B cell (primary cell): ENCODE measurements at regions not wholly inside any gene's neighbourhood (a gene's known extent, or its start where the extent isn't known, plus 50 kb on each side); places are given as distances from the start of the nearest gene placed in this dataset.

ENCODE experiments used
- ATAC-seq: fragments of 200-7000 bp; cut with Tn5 transposase; one replicate; pipeline ENCODE4 v1.10.0; 2021; ENCODE audit warnings: low read depth, mild to moderate bottlenecking, moderate number of reproducible peaks, moderate library complexity
- CTCF ChIA-PET: fragments of 350-600 bp; sonication (Branson Sonifier 250); formaldehyde crosslinking; loops from one replicate; lab custom pipeline; 2021; ENCODE audit warnings: antibody characterized with exemption, inconsistent platforms; lab: Charles Lee
- POLR2A ChIA-PET: fragments of 350-600 bp; sonication (Branson Sonifier 250); formaldehyde crosslinking; loops from one replicate; lab custom pipeline; 2021; ENCODE audit warnings: antibody characterized with exemption; lab: Charles Lee
- DNase-seq: peaks from one replicate; pipeline ENCODE4 v3.0.0; 2013
- H2AFZ ChIP-seq: 2 replicates; pipeline ENCODE4 v1.6.1; 2012; ENCODE audit warnings: mild to moderate bottlenecking, low read depth, low read length; ENCODE audit not compliant: insufficient read depth, poor library complexity, severe bottlenecking
- H3K27ac ChIP-seq, 2 donors: 1 replicate in 1 of 2; 2 replicates in 1 of 2; pipeline ENCODE4 v1.5.1; 2012 to 2013; ENCODE audit warnings: low read length in 2 of 2, mild to moderate bottlenecking in 2 of 2, moderate library complexity in 1 of 2
- H3K27me3 ChIP-seq, 4 experiments: fragments of 200-600 bp in 1 of 4; sonication (generic) in 1 of 4; replicated peaks in 1 of 4; 1 replicate in 2 of 4; 2 replicates in 2 of 4; pipeline versions ENCODE4 v1.6.1 to v1.7.0; 2013 to 2016; ENCODE audit warnings: low read length in 3 of 4, mild to moderate bottlenecking in 2 of 4, mixed read lengths in 1 of 4, moderate library complexity in 1 of 4; ENCODE audit not compliant: insufficient read depth in 4 of 4, control insufficient read depth in 3 of 4; ENCODE audit errors: control extremely low read depth in 1 of 4
- H3K36me3 ChIP-seq, 2 experiments: replicated peaks in 1 of 2; 1 replicate in 1 of 2; 2 replicates in 1 of 2; pipeline versions ENCODE4 v1.6.1 to v1.7.1; 2013; ENCODE audit warnings: low read length in 1 of 2; ENCODE audit not compliant: insufficient read depth in 2 of 2, control insufficient read depth in 1 of 2; ENCODE audit errors: control extremely low read depth in 1 of 2, extremely low read depth in 1 of 2
- H3K4me1 ChIP-seq, 2 donors: fragments of 200-600 bp in 1 of 2; sonication (generic) in 1 of 2; 1 replicate in 1 of 2; 2 replicates in 1 of 2; pipeline versions ENCODE4 v1.5.1 to v1.6.1; 2013 to 2017; ENCODE audit warnings: low read length in 2 of 2; ENCODE audit not compliant: control insufficient read depth in 2 of 2, insufficient read depth in 2 of 2
- H3K4me2 ChIP-seq: replicated peaks from 2 replicates; pipeline ENCODE3; 2012; ENCODE audit warnings: mild to moderate bottlenecking, low read depth, low read length; ENCODE audit not compliant: poor library complexity, severe bottlenecking
- H3K4me3 ChIP-seq, 5 experiments: fragments of 200-600 bp in 1 of 5; sonication (generic) in 1 of 5; 1 replicate in 3 of 5; 2 replicates in 2 of 5; pipeline versions ENCODE4 v1.5.1 to v1.7.0; 2011 to 2016; ENCODE audit warnings: low read length in 4 of 5, mild to moderate bottlenecking in 4 of 5, low read depth in 2 of 5, control low read depth in 1 of 5, moderate library complexity in 1 of 5; ENCODE audit not compliant: insufficient read depth in 1 of 5; ENCODE audit errors: control extremely low read depth in 1 of 5, extremely low read depth in 1 of 5
- H3K79me2 ChIP-seq: fragments of 200-600 bp; sonication (generic); one replicate; pipeline ENCODE4 v1.6.0; 2016; ENCODE audit warnings: low read length; ENCODE audit not compliant: control insufficient read depth, insufficient read depth
- H3K9ac ChIP-seq: fragments of 200-600 bp; sonication (generic); 2 replicates; pipeline ENCODE4 v1.6.1; 2017; ENCODE audit warnings: mild to moderate bottlenecking, low read length, moderate library complexity
- H3K9me3 ChIP-seq, 3 donors: one replicate each; pipeline versions ENCODE4 v1.6.1 to v1.7.1; 2013; ENCODE audit warnings: low read length in 2 of 3; ENCODE audit not compliant: control insufficient read depth in 2 of 3, insufficient read depth in 1 of 3; ENCODE audit errors: control extremely low read depth in 1 of 3
- H4K20me1 ChIP-seq: 2 replicates; pipeline ENCODE4 v1.6.0; 2012; ENCODE audit warnings: mild to moderate bottlenecking, low read length; ENCODE audit not compliant: insufficient read depth, control insufficient read depth, poor library complexity, severe bottlenecking
- H3K27ac Mint-ChIP-seq: one replicate; pipeline ENCODE4 v1.8.0; 2021; ENCODE audit warnings: mixed read lengths
- H3K27me3 Mint-ChIP-seq: one replicate; pipeline ENCODE4 v1.8.0; 2021; ENCODE audit warnings: mixed read lengths
- H3K4me1 Mint-ChIP-seq: one replicate; pipeline ENCODE4 v1.8.0; 2021; ENCODE audit warnings: mixed read lengths
- H3K4me3 Mint-ChIP-seq: one replicate; pipeline ENCODE4 v1.8.0; 2021; ENCODE audit warnings: mixed read lengths
- H3K9me3 Mint-ChIP-seq: one replicate; pipeline ENCODE4 v1.8.0; 2022; ENCODE audit warnings: mixed read lengths; ENCODE audit not compliant: insufficient read depth
- EZH2 ChIP-seq: IDR thresholded peaks from 2 replicates; pipeline ENCODE4 v1.6.1; 2012; ENCODE audit warnings: borderline replicate concordance, low read depth, mild to moderate bottlenecking, moderate library complexity, low read length; ENCODE audit not compliant: insufficient read depth, poor library complexity, severe bottlenecking
- WGBS: methylation state at CpG from one replicate; pipeline ENCODE4 v1.1.5; 2013; ENCODE audit warnings: missing lambda C conversion rate; ENCODE audit not compliant: insufficient coverage; 5-methylcytosine and 5-hydroxymethylcytosine counted together
- intact Hi-C: fragments of 100-400 bp; cut with micrococcal nuclease; formaldehyde crosslinking; loops from one replicate; pipeline ENCODE4 v1.10.0; 2022
- TF ChIP-seq, protein P1 (sequence below): fragments of 200-600 bp; IDR thresholded peaks from one replicate; pipeline ENCODE4 v1.8.0; 2022; ENCODE audit warnings: antibody characterized with exemption, mild to moderate bottlenecking

- ChIA-PET POLR2A (no interaction called here), CTCF (no interaction called here)
- no peak overlapping the region for H3K9ac ChIP-seq
Measured at GRCh38 chr13:75103976-75104375, 378.0 kb downstream of the TBC1D4 start.

DNA sequence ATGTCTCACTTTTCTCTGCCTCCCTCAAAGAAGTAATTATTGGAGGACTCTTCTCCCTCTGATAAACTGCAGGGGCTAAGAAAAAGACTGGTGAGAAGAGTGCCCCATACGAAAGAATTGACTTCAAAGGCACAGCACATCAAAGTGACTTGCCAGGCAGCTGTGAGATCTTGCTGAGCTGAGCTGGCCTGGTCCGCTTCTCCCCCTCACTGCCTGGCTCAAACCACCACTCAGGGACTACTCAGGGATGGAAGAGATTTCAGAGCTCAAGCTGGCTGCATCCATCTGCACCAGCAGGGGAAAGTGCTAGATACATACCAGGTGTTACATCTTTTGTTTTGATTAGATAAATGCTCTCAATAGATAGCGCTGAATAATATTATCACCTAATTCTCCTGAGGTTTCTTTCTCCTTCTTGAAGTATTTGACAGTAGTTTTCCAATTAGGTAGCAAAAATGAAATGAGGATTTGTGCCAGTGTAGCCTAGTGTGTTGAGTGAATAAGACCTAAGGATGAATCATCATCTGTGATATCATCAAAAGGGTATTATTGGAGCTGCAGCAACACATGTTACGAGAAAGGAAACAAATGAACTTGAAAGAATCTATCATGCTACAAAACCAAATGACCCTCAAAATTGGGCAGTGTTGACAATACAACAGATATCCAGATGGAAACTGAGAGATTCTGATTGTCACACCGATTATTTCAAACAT lies 379.8 kb downstream of the TBC1D4 start:
- no peak overlapping the region for H3K4me2 ChIP-seq
- H3K4me3 Mint-ChIP-seq: no peak overlapping the region
- H3K27ac Mint-ChIP-seq: no peak overlapping the region
- peaks cover 0 to 1% (median 0%) of the 10 kb centered on the region in 3 donors for H3K9me3 ChIP-seq
- H3K9ac ChIP-seq: no peak overlapping the region
- POLR2A ChIA-PET: no interaction called here
- no peak overlapping the region for H3K27ac ChIP-seq
- H3K79me2 ChIP-seq: no peaks in the 10 kb centered on the region
- no peaks in the 10 kb centered on the region for H3K27me3 Mint-ChIP-seq
- no peaks in the 10 kb centered on the region for H3K27me3 ChIP-seq
- no peak overlapping the region for H3K4me3 ChIP-seq
- 100% methylated on average over 1 of the region's 5 CpGs for WGBS
- no peaks in the 10 kb centered on the region for H3K36me3 ChIP-seq
- no peaks in the 10 kb centered on the region for H3K9me3 Mint-ChIP-seq
- ATAC-seq (no peak), DNase-seq (no peak)
- H3K4me1 Mint-ChIP-seq: no peaks in the 10 kb centered on the region
- TF ChIP-seq, protein P1, sequence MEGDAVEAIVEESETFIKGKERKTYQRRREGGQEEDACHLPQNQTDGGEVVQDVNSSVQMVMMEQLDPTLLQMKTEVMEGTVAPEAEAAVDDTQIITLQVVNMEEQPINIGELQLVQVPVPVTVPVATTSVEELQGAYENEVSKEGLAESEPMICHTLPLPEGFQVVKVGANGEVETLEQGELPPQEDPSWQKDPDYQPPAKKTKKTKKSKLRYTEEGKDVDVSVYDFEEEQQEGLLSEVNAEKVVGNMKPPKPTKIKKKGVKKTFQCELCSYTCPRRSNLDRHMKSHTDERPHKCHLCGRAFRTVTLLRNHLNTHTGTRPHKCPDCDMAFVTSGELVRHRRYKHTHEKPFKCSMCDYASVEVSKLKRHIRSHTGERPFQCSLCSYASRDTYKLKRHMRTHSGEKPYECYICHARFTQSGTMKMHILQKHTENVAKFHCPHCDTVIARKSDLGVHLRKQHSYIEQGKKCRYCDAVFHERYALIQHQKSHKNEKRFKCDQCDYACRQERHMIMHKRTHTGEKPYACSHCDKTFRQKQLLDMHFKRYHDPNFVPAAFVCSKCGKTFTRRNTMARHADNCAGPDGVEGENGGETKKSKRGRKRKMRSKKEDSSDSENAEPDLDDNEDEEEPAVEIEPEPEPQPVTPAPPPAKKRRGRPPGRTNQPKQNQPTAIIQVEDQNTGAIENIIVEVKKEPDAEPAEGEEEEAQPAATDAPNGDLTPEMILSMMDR: no peak
- TF ChIP-seq EZH2: no peak
- no peak overlapping the region for H2AFZ ChIP-seq
- H4K20me1 ChIP-seq: no peaks in the 10 kb centered on the region
- H3K4me1 ChIP-seq: no peaks in the 10 kb centered on the region
- intact Hi-C loops: no loop called here
- CTCF ChIA-PET: no interaction called here

More at GRCh38 chr13:75103976-75104375, 378.0 kb downstream of the TBC1D4 start:
- Mint-ChIP-seq H3K4me3 (no peak overlapping the region), H3K4me1 (no peaks in the 10 kb centered on the region), H3K9me3 (no peaks in the 10 kb centered on the region), H3K27ac (no peak overlapping the region), H3K27me3 (no peaks in the 10 kb centered on the region)
- Histone ChIP-seq H3K79me2 (no peaks in the 10 kb centered on the region), H3K36me3 (no peaks in the 10 kb centered on the region), H3K4me3 (no peak overlapping the region), H3K4me2 (no peak overlapping the region), H2AFZ (no peak overlapping the region), H3K27ac (no peak overlapping the region), H3K9me3 (peaks cover 0 to 1% (median 0%) of the 10 kb centered on the region in 3 donors), H3K27me3 (no peaks in the 10 kb centered on the region), H4K20me1 (no peaks in the 10 kb centered on the region), H3K4me1 (no peaks in the 10 kb centered on the region)
- DNase-seq (no peak), ATAC-seq (no peak)
- intact Hi-C loops: no loop called here
- TF ChIP-seq, protein P1: no peak
- no peak for TF ChIP-seq EZH2
